T-helper 1 cell (primary cell): ENCODE measurements at regions not wholly inside any gene's neighbourhood (a gene's known extent, or its start where the extent isn't known, plus 50 kb on each side); places are given as distances from the start of the nearest gene placed in this dataset.
"Not testable (repeated sequence)": the region's sequence is repeated elsewhere in the genome, so short reads cannot be mapped to it uniquely, and the experiment has no call there.

Source experiments
- DNase-seq, 5 donors: peaks; one replicate each; pipeline ENCODE4 v3.0.0-alpha.2; 2012 to 2020

DNA sequence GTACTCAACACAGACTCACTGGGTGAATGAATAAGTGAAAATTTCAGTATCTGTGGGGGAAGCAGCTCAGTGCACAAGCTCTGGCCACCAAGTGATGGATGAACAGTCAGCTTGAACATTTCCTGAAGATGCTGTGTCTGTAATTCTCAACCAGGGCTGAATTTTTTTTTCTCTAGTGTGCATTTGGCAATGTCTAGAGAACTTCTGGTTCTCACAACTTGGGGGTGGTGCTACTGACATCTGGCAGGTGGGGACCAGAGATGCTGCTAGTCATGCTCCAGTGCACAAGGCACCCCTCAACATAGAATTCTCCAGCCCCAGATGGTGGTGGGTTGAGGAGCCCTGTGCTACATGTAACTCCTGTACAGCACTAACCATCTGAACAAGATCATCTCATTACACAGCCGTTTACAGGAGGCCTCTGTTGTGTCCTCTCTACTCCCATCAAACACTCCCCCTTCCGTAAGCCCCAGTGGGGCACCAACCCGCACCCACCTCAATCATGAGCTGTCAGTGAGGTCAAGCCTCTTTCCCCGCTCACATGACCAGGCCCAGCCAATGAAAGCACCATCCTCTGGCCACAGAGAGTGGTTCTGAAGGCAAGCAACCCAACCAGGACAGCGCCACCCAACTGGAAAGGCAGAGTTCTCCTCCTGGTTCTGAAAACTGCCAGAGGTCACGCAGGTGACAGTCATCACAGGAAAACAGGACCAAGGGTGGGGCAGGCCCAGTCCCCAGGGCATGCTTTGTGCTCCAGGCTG lies 103.9 kb upstream of the PMEPA1 start:
- DNase-seq, result no peak

DNA sequence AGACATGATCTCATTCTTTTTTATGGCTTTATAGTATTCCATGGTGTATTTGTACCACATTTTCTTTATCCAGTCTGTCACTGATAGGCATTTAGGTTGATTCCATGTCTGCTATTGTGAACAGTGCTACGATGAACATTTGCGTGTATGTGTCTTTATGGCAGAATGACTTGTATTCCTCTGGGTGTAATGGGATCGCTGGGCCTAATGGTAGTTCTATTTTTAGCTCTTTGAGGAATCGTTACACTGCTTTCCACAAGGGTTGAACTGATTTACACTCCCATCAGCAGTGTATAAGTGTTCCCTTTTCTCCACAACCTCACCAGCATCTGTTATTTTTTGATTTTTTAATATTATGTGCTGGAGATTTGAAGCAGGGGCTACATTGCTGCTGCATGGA lies 102.8 kb upstream of the PMEPA1 start:
- DNase-seq, result not testable (repeated sequence)

DNA sequence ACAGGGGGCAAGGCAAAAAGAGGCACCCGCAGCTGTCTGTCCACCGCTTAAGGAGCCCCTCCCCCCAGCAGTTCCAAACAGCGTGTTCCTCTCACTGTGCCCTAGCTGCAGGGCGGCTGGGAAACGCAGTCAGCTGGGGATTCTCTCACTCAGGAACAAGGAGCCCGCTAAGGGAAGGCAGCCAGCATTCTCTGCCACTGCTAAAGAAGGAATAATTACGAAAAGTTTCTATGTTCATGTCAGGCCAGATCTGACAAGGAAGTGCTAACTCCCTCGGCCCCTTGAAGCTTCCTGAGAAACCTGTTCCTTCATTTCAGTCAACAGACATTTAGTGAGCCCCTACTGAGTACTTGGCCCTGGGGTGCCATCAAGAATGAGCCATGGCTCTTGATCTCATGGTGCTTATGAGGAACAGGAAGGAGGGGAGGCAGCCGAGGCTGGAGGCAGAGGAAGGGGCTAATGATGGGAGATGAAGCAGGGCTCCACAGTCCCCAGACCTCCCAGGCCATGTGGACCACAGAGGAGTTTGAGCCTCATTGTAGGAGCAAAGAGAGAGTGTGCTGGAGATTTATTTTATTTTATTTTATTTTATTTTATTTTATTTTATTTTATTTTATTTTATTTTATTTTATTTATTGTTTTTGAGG lies 101.7 kb upstream of the PMEPA1 start:
- DNase-seq, result no peak

DNA sequence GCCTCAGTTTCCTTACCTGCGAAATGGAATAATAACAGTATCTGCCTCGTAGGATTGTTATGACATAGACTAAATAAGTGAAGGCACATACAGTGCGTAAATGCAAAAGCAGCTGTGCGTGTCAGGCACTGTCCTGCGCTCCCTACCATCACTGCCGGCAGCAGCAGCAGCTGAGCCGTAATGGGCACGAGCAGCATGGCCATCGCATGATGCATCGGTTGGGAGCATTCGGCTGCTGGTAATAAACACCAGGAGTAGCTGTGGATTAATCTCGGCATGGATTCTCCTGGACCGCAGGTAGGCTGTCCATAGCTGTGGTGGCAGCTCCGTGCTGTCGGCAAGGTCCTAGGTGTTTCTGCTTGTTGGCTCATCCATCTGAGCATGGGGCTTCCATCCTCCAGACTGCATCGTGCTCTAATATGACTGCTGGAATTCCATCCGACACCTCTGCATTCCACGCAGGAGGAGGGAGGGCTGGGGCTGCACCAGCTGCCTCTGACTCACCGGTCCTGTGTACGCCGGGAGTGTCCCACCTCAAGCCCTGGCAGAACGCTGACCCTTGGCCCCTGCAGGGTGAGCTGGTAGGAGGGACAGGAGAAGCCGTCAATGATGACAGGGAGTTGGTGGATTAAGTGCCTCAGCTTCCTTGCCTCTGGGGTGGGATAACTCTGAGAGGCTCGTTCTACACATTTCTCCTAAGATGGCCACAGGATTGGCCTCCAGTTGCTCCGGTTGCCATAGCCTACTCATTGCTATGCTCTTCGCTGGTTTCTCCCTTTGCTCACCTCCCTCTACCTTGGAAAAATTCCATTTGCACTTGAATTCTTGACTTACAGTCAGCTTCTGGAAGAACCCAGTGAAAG lies 100.9 kb upstream of the PMEPA1 start:
- no peak for DNase-seq

DNA sequence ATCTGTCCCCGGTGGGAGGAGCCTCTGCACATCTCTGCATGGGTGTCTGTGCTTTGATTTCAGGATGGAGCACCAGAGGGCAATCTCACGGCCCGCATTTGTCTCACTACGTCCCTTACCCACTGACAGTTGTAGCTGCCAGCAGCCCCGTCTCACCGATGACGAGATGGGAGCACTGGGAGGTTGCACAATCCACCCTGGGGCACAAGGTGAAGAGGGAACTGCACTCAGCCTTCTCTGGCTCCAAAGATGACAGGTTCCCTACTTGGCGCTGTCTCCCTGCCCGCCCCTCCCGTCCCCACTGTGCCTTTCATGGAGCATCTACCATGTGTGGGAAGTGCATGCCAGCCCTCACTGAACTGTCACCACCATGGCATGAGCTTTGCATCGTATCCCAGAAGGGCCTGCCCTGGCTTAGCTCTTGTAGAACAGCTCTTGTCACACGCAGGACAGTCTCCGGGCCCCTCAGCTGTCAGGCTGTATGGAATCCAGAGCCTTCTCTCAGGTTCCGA lies 99.9 kb upstream of the PMEPA1 start:
- DNase-seq, result no peak

DNA sequence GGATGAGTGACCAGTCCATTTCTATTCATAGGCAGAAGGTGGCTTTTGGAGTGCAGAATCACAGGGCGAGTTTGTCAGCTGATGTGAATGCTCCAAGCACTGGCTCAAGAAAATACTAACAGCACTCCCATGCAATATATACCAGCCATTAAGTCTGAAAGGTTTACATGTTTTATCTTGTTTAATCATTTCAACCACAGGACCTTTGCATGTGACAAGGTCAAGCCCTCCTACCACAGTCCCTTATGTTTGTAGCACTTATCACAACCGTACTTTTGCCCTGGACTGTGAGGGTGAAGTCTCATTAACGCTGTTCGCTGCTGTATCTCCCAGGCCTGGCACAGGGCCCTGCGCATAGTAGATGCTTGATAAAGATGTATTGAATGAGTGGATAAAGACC lies 99.3 kb upstream of the PMEPA1 start:
- DNase-seq, result no peak

DNA sequence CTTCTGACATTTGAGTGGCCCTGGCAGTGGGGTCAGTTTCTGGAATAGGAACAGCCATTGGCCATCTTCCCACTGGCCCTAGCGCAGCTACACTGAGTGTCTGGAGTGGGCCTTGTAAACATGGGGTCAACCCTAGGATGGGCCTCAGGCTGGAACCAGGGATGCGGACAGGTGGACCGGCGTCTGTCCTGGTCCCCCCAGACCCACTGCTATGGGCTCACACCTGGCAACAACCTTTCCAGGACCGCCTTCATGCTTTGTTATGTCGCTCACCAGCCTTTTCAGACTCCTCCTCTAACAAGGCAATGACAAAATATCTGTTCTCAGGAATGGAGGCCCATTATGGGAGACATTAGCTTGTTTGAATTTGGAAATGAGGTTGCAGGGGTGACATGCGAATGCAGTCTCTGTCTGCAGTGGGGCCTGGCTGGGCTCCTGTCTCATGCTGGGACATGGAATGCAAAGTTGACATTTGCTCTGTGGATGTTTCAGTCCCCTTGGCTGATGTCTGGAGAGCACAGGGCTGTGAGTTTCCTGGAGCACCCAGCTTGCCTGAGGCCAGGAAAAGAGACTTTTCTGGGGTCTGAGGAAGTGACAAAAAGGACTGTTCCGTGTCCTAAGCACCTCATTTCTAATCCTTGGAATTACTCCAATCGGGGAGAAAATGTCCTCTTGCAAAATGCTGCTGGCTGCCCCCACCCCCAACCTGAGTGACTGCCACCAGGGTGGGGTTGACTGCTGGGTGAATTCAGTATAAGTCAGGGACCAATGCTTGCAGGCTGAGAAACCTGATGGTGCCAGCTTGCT lies 98.7 kb upstream of the PMEPA1 start:
- DNase-seq, result no peak

DNA sequence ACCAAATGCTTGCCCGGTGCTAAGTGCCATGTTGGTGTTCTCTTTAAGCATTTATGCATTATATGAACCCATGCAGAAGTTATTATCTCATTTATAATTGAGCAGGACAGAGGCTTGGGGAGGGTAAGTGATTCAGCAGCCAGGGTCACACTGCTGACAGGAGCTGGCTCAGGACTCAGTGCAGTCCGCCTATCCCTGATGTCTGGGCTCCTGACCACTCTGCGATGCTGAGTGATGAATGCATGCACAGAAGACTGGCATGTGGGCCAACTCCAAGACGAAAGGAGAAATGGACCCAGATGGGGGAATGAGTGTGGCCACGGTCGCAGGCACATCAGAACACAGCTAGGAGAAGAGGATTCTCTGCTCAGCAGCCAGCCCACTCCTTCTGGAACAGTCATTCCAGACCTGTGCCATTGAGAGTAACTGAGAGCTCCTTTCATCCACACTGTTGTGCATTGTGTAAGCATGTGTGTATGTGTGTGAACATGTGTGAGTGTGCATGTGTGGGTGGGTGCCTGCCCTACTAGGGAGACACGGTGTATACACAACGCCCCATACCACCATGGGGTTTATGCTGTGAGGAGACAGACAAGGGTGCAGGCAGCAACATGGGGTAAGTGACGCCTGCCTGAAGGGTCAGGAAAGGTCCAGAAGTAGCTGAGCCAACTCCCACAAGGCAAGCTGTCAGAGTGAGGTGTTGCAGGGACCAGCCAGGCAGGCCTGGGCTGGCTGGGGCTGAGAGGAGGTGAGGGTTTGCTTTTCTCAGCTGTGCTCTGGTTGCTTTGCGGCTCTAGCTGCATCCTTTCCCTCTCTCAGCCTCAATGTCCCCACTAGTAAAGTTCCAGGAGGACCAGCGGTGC lies 97.8 kb upstream of the PMEPA1 start:
- DNase-seq, result no peak

DNA sequence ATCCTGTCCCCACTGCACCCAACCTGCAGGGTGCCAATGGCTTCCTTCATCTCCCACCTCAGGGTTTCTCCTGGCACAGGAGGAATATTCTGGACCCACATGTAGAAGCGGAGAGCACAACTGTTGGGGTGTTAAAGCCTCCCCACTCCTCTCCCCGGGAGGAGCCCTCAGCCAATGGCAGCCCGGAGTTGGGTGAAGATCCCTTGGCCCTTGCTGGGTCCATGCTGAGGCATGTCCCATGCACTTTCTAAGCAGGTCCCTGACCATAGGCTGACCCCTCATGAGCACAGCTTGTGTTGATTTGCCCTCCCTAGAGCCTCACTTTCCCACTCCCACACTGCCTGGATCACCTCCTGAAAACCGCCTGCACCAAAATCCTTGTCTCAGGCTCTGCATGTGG lies 97.2 kb upstream of the PMEPA1 start:
- no peak for DNase-seq

DNA sequence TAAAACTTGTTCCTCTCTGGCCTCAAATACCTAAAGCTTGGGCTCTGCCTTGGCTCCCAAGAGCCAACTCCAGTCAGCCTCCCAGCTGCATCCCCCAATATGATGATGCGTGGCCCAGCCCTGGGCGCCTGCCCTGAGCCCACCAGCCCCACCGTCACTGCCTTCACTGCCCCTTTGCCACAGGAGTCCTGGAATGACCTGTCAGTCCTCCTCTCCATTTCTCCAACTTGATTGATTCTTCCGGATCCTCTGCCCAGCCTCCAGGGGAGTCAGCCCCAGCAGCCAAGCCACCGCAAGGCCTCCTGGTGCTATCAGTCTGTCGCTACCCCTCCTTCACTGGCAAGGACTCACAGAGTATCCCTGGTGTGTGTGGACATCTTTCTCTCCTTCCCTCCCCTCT lies 96.7 kb upstream of the PMEPA1 start:
- DNase-seq, result no peak

DNA sequence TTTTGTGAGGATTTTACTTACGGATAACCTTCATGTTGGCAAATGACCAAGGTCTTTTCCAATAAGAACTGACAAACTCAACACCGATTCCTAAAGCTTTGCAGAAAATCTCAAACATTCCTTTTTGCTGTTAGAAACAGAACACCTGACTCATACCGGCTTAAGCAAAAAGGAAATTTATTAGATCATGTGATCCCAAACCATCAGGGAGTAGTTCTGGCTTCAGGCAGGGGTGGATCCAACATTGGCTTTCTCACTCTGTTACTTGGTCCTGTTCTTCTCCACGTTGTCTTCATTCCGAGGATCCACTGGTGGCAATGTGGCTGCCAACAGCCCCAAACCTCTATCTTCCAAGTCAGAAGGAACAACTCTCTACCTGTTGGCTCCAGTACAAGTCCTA lies 95.9 kb upstream of the PMEPA1 start:
- no peak for DNase-seq

DNA sequence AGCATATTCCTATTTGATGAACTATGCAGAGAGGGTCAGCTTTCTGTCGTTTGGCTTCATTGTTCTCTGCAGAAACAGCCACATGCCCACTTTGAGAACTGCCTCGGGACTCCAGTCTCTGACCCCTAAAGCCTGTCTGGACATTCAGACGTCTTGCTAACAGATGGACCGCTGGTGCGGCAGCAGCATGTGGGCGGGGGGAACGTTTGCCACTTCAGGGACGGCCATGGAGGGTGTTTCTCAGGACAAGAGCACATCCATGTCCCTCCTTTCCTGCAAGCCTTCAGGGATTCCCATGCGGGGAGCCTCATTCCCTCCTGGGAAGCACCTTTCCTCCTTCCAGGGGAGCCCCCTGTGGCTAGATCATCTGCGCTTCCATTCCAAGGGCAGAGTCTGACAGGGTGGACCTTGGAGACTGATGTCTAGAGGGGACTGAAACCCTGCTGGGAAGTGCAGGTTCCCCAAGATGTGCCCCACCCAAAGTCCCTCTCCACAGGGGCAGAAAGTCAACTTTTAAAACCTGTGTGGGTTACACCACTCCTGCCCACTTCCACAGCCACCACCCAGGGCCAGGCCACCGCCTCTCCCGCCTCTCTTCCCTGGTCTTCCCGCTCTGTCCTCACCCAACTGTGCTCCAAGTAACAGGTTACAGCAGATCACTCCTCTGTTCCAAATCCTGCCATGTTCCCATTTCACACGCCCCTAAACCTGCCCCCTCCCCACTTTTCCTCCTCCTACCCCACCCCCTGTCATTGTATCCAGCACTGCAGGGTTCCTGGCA lies 94.8 kb upstream of the PMEPA1 start:
- DNase-seq, result no peak

DNA sequence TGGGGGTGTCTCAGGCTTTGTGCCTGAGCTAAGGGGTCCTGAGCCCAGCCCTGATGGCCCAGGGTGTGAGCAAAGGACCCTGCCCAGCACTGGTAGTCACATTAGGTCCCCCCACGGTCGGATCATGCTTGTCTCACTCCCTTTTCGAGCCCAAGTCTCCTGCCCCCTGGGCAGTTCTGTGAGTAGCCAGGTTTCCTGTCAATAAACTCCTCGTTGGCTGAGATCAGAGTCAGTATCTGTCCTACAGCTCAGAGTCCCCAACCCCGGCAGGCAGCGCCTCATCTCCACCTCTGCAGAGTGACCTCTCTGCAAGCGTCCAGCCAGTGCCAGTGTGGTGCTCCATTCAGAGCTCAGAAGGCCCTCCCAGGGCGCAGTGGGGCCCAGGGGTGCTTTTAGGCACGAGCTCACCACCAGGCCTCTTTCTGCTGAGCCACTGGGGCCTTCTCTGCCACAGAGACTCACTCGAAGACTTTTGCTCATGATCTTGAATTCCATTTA lies 93.7 kb upstream of the PMEPA1 start:
- DNase-seq, result no peak

DNA sequence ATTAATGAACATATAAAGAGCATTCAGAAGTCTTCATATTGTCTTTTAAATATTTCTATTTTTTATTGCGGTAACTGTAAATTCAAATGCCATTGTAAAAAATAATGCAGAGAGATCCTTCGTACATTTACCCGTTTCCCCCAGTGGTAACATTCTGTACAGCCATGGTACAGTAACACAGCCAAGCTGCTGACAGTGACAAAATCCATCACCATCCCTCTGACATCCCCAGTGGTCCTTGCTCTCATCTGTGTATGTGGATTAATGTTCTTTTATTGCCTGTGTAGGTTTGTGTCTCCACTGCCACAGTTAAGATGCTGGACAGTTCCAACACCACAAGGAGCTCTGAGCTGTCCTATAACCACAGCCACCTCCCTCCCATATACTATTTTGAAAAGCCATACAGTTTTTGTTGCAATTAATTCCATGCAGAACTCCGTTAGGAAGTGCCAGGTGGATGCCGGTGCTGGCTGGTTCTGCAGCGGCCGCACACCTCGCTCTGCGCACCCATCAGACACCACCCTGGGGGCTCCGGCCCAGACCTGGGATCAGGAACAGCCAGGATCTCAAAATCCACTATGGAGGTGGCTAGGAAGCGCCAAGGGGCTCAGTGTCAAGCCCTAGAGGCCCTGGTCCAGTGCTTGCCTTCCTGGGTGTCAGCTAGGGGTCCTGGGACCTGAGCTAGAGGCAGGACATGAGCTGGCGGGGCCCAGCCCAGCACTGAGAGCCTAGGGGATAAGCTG lies 93.1 kb upstream of the PMEPA1 start:
- no peak for DNase-seq

DNA sequence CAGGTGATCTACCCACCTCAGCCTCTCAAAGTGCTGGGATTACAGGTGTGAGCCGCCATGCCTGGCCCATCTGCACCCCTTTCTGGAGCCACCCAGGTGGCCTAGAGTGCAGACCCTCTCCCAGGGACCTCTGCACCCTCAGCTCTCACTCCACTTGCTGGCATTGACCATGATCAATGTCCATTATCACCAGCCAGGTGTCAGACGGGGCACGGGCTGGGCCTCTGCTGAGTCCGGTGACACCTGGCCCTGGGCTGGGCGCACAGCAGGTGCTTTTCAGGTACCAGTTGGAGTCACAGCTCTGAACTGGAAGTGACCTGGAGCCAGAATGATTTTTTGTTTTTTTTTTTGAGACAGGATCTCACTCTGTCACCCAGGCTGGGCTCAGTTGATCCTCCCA lies 91.8 kb upstream of the PMEPA1 start:
- no peak for DNase-seq

DNA sequence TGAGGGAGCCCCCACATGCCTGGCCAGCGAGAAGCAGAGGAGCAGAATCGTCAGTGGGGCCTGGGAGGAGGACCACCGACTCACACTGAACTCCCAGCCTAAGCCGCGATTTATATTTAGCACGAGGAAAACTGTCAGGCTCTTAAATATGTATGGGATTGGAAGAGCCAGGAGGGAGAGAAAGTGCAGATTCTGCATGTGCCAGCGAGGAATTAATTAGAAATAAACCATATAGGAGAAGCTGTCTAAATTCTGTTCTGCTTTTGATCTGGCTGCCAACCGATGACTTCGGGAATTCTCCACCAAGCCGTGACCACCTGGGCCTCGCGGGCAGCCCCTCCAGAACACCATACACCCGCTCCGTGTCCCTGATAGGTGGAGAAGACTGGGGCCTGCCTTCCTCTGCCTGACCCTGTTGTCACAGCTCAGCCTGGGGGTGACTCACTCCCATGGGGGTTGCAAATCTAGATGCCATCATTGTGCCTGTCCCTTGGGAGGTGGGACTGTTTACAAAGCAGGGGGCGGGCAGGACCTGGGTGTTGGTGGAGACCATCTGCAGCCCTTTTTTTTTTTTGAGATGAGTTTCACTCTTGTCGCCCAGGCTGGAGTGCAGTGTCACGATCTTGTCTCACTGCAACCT lies 91.1 kb upstream of the PMEPA1 start:
- DNase-seq, result no peak

DNA sequence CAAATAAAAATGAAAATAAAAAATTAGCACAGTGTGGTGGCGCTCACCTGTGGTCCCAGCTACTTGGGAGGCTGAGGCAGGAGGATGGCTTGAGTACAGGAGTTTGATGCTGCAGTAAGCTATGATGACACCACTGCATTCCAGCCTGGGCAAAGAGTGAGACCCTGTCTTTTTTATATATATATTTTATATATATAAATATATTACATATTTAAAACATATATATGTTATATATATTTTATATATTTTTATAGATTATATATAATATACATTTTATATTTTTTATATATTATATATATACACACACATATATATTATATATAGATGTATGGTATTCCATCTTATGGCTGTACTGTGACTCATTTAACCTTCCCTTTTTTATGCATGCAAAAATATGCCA lies 87.6 kb upstream of the PMEPA1 start:
- DNase-seq, result no peak

DNA sequence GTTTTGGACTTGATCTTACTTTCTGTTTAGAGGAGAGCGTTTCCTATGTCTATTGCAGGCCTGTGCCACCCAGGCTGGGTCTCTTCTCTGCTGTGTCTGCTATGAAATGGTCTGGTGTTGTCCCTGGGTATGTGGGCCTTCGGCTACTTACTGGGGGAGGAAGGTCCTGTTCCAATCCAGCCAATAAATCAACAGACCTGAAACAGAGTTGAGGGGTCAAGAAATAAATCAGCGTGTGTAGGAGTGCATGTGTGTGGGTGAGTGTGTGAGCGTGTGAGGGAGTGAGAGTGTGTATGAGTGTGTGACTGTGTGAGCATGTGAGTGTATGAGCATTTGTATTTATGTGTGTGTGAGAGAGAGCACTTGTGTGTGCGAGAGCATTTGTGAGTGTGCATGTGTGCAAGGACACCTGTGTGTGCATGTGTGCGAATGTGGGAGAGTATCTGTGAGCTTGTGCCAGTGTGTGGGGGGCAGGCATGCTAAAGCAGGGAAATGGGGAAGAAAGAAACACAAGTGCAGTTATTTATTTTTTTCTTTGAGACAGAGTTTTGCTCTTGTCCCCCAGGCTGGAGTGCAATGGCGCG lies 86.3 kb upstream of the PMEPA1 start:
- no peak for DNase-seq

DNA sequence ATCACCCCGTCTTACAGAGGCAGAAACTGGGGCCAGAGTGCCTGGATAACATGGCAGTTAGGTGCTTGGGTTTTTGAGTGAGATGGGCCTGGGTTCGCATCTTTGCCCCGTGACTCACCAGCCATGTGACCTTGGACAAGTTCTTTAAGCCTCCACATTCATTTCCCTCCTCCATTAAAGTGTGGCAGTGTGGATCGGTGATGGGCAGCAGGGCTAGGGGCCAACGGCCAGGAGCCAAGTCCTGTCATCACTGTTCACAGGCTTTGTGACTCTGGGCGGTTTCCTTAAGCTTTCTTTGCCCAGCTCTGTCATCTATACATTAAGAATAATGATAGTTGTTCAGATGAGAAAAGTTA lies 85.5 kb upstream of the PMEPA1 start:
- no peak for DNase-seq
